ENCODE measurements at regions not wholly inside any gene's neighbourhood (a gene's known extent, or its start where the extent isn't known, plus 50 kb on each side); places are given as distances from the start of the nearest gene placed in this dataset.

GRCh38 chr6:4185419-4185818 is 50.0 kb upstream of the ECI2 start:
- no peak for DNase-seq
- TF ChIP-seq, protein P1, sequence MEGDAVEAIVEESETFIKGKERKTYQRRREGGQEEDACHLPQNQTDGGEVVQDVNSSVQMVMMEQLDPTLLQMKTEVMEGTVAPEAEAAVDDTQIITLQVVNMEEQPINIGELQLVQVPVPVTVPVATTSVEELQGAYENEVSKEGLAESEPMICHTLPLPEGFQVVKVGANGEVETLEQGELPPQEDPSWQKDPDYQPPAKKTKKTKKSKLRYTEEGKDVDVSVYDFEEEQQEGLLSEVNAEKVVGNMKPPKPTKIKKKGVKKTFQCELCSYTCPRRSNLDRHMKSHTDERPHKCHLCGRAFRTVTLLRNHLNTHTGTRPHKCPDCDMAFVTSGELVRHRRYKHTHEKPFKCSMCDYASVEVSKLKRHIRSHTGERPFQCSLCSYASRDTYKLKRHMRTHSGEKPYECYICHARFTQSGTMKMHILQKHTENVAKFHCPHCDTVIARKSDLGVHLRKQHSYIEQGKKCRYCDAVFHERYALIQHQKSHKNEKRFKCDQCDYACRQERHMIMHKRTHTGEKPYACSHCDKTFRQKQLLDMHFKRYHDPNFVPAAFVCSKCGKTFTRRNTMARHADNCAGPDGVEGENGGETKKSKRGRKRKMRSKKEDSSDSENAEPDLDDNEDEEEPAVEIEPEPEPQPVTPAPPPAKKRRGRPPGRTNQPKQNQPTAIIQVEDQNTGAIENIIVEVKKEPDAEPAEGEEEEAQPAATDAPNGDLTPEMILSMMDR (IDR thresholded peaks at IDR 0.05 in 8 of 11, conservative IDR thresholded peaks at IDR 0.05 in 3 of 11): no peak
- no peak for TF ChIP-seq POLR2AphosphoS5 (IDR thresholded peaks at IDR 0.05)

More at GRCh38 chr6:4185419-4185818, 50.0 kb upstream of the ECI2 start:
- intact Hi-C loops (cut with DNase I; ENCODE audit: low total_unique reads): no loop called here
- Histone ChIP-seq H3K27me3 (replicated peaks in 1 of 7) (no peaks in the 10 kb centered on the region), H3K27ac (no peak overlapping the region), H3K4me3 (no peak overlapping the region), H3K9me3 (no peaks in the 10 kb centered on the region), H3K36me3 (no peaks in the 10 kb centered on the region), H3K4me1 (no peaks in the 10 kb centered on the region)
- WGBS, 5 donors: 74 to 89% (median 86%) methylated on average over 5 of the region's 5 CpGs

Small RNAs in the stretch of these regions (small RNA-seq; reads per million reads assigned to genes)
- 0 reads per million in 4 donors for gene AL133393.1
- 41.8 to 106 (median 60.9) reads per million in 4 donors for gene RNA5SP202

All from spleen (tissue), 11 donors.